Activated B cell treated with CpG ODN at 0.5 μM for 24 hours (primary cell): ENCODE measurements at regions not wholly inside any gene's neighbourhood (a gene's known extent, or its start where the extent isn't known, plus 50 kb on each side); places are given as distances from the start of the nearest gene placed in this dataset.

Experiments
- ATAC-seq: fragments of 200-7000 bp; cut with Tn5 transposase; one replicate; pipeline ENCODE4 v1.10.0; 2021; ENCODE audit warnings: low read depth, mild to moderate bottlenecking, moderate library complexity
- CTCF ChIA-PET: fragments of 350-600 bp; sonication (Branson Sonifier 250); formaldehyde crosslinking; loops from one replicate; lab custom pipeline; 2021; ENCODE audit warnings: antibody characterized with exemption; lab: Charles Lee
- POLR2A ChIA-PET: fragments of 350-600 bp; sonication (Branson Sonifier 250); formaldehyde crosslinking; loops from one replicate; lab custom pipeline; 2021; ENCODE audit warnings: antibody characterized with exemption; lab: Charles Lee
- DNase-seq: peaks from one replicate; pipeline ENCODE4 v3.0.0; 2022
- H3K27ac Mint-ChIP-seq: one replicate; pipeline ENCODE4 v1.8.0; 2020; ENCODE audit warnings: mixed read lengths
- H3K27me3 Mint-ChIP-seq: one replicate; pipeline ENCODE4 v1.8.0; 2021; ENCODE audit warnings: mixed read lengths
- H3K36me3 Mint-ChIP-seq: one replicate; pipeline ENCODE4 v1.8.0; 2021; ENCODE audit warnings: low read depth, mixed read lengths
- H3K4me1 Mint-ChIP-seq: one replicate; pipeline ENCODE4 v1.8.0; 2021; ENCODE audit warnings: mixed read lengths
- H3K4me3 Mint-ChIP-seq: one replicate; pipeline ENCODE4 v1.8.0; 2020; ENCODE audit warnings: mild to moderate bottlenecking, mixed read lengths
- H3K9me3 Mint-ChIP-seq: one replicate; pipeline ENCODE4 v1.8.0; 2020; ENCODE audit warnings: mixed read lengths
- intact Hi-C: fragments of 100-400 bp; cut with micrococcal nuclease; formaldehyde crosslinking; loops from one replicate; pipeline ENCODE4 v1.15.1; 2024
- TF ChIP-seq, protein P1 (sequence below): fragments of 200-600 bp; IDR thresholded peaks from one replicate; pipeline ENCODE4 v1.8.0; 2022; ENCODE audit warnings: antibody characterized with exemption, mild to moderate bottlenecking

GRCh38 chr11:69369210-69369825 lies 75.4 kb downstream of the MYEOV start:
- intact Hi-C loops: no loop called here
- no peaks in the 10 kb centered on the region for H3K36me3 Mint-ChIP-seq
- TF ChIP-seq, protein P1, sequence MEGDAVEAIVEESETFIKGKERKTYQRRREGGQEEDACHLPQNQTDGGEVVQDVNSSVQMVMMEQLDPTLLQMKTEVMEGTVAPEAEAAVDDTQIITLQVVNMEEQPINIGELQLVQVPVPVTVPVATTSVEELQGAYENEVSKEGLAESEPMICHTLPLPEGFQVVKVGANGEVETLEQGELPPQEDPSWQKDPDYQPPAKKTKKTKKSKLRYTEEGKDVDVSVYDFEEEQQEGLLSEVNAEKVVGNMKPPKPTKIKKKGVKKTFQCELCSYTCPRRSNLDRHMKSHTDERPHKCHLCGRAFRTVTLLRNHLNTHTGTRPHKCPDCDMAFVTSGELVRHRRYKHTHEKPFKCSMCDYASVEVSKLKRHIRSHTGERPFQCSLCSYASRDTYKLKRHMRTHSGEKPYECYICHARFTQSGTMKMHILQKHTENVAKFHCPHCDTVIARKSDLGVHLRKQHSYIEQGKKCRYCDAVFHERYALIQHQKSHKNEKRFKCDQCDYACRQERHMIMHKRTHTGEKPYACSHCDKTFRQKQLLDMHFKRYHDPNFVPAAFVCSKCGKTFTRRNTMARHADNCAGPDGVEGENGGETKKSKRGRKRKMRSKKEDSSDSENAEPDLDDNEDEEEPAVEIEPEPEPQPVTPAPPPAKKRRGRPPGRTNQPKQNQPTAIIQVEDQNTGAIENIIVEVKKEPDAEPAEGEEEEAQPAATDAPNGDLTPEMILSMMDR: no peak
- H3K4me1 Mint-ChIP-seq: no peaks in the 10 kb centered on the region
- H3K9me3 Mint-ChIP-seq: no peaks in the 10 kb centered on the region
- DNase-seq: no peak
- ChIA-PET POLR2A (no interaction called here), CTCF (no interaction called here)
- H3K27me3 Mint-ChIP-seq: peaks cover 4% of the 10 kb centered on the region
- H3K27ac Mint-ChIP-seq: no peak overlapping the region
- no peak for ATAC-seq
- H3K4me3 Mint-ChIP-seq: no peak overlapping the region

- ChIA-PET POLR2A (no interaction called here), CTCF (no interaction called here)
- TF ChIP-seq, protein P1: no peak
- Mint-ChIP-seq H3K36me3 (no peaks in the 10 kb centered on the region), H3K4me3 (no peak overlapping the region), H3K9me3 (no peaks in the 10 kb centered on the region), H3K27ac (no peak overlapping the region), H3K27me3 (peaks cover 4% of the 10 kb centered on the region), H3K4me1 (no peaks in the 10 kb centered on the region)
- DNase-seq (no peak), ATAC-seq (no peak)
- intact Hi-C loops: no loop called here
Observed at GRCh38 chr11:69369945-69370344, 76.0 kb downstream of the MYEOV start.

DNA sequence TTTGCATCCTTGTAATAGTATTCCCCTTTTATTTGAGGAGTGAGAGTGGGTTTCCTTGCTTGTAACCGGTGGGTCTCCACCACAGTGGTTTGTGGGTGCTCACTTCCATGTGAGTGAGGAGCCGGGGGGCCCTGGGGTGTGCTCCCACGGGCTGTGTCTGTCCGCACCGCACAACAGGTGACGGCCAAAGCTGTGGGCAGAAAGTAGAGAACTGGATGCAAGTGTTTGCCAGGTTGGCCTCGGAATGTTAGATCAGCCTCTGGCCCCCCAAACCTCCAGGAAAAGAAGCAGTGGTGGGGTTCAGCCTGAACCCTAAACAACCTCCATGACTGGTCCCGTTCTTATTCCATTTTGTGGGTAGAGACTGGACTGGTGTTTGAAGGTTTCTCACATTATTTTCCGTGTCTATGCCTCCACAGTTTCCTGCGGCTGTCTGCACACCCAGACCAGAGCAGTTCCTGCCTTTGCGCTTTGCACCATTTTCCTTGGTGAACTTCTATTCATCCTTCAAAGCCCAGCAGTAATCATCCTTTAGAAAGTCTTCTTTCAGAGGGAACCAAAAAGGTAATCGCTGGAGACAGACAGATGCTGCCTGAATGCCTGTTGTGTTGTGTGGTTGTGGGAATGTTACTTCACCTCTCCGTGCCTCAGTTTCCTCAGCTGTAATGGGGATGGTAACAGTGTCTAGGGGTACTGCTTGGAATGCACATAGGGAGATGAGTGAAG lies 77.2 kb downstream of the MYEOV start:
- ATAC-seq (no peak), DNase-seq (no peak)
- POLR2A ChIA-PET: no interaction called here
- Mint-ChIP-seq H3K9me3 (no peaks in the 10 kb centered on the region), H3K36me3 (no peaks in the 10 kb centered on the region), H3K27me3 (peaks cover 4% of the 10 kb centered on the region), H3K4me3 (no peak overlapping the region), H3K27ac (no peak overlapping the region), H3K4me1 (no peaks in the 10 kb centered on the region)
- intact Hi-C loops: no loop called here
- TF ChIP-seq, protein P1: no peak
- CTCF ChIA-PET: no interaction called here

- intact Hi-C loops: no loop called here
- no peaks in the 10 kb centered on the region for H3K4me1 Mint-ChIP-seq
- TF ChIP-seq, protein P1: no peak
- ATAC-seq (no peak), DNase-seq (no peak)
- no peak overlapping the region for H3K4me3 Mint-ChIP-seq
- POLR2A ChIA-PET: no interaction called here
- H3K27ac Mint-ChIP-seq: no peak overlapping the region
- no peaks in the 10 kb centered on the region for H3K36me3 Mint-ChIP-seq
- CTCF ChIA-PET: no interaction called here
- H3K27me3 Mint-ChIP-seq: peaks cover 4% of the 10 kb centered on the region
- H3K9me3 Mint-ChIP-seq: no peaks in the 10 kb centered on the region
Observed at GRCh38 chr11:69371731-69372588, 78.0 kb downstream of the MYEOV start.
